ENCODE measurements at regions not wholly inside any gene's neighbourhood (a gene's known extent, or its start where the extent isn't known, plus 50 kb on each side); places are given as distances from the start of the nearest gene placed in this dataset.

- no peak overlapping the region for H3K4me3 ChIP-seq (replicated peaks; ENCODE audit: low read depth, low read length)
- TF ChIP-seq CTCF (IDR thresholded peaks at IDR 0.05; ENCODE audit: low read length, missing control alignments), result no peak
- no peak for DNase-seq (ENCODE audit: low read depth)
Observed at GRCh38 chr21:16004523-16004922, 274.7 kb downstream of the USP25 start.

- no peak overlapping the region for H3K4me3 ChIP-seq (replicated peaks; ENCODE audit: low read depth, low read length)
- TF ChIP-seq CTCF (IDR thresholded peaks at IDR 0.05; ENCODE audit: low read length, missing control alignments), result no peak
- no peak for DNase-seq (ENCODE audit: low read depth)
Observed at GRCh38 chr21:16005996-16006395, 276.2 kb downstream of the USP25 start.

- H3K4me3 ChIP-seq (replicated peaks; ENCODE audit: low read depth, low read length), result no peak overlapping the region
- DNase-seq (ENCODE audit: low read depth), result no peak
- no peak for TF ChIP-seq CTCF (IDR thresholded peaks at IDR 0.05; ENCODE audit: low read length, missing control alignments)
Observed at GRCh38 chr21:16007943-16008342, 278.2 kb downstream of the USP25 start.

- no peak for DNase-seq (ENCODE audit: low read depth)
- no peak for TF ChIP-seq CTCF (IDR thresholded peaks at IDR 0.05; ENCODE audit: low read length, missing control alignments)
- no peak overlapping the region for H3K4me3 ChIP-seq (replicated peaks; ENCODE audit: low read depth, low read length)
Observed at GRCh38 chr21:16011719-16012118, 281.9 kb downstream of the USP25 start.

- no peak for DNase-seq (ENCODE audit: low read depth)
- no peak overlapping the region for H3K4me3 ChIP-seq (replicated peaks; ENCODE audit: low read depth, low read length)
- no peak for TF ChIP-seq CTCF (IDR thresholded peaks at IDR 0.05; ENCODE audit: low read length, missing control alignments)
Observed at GRCh38 chr21:16013570-16013969, 283.8 kb downstream of the USP25 start.

- TF ChIP-seq CTCF (IDR thresholded peaks at IDR 0.05; ENCODE audit: low read length, missing control alignments), result no peak
- H3K4me3 ChIP-seq (replicated peaks; ENCODE audit: low read depth, low read length), result no peak overlapping the region
- DNase-seq (ENCODE audit: low read depth), result no peak
Observed at GRCh38 chr21:16020878-16021277, 291.1 kb downstream of the USP25 start.

GRCh38 chr21:16022116-16022515 is 292.3 kb downstream of the USP25 start:
- TF ChIP-seq CTCF (IDR thresholded peaks at IDR 0.05; ENCODE audit: low read length, missing control alignments), result no peak
- H3K4me3 ChIP-seq (replicated peaks; ENCODE audit: low read depth, low read length), result no peak overlapping the region

More at GRCh38 chr21:16022116-16022515, 292.3 kb downstream of the USP25 start:
- no peak for DNase-seq (ENCODE audit: low read depth)

Measured in fibroblast of pulmonary artery (primary cell).